Gastrocnemius medialis (tissue), 4 donors: ENCODE measurements at regions not wholly inside any gene's neighbourhood (a gene's known extent, or its start where the extent isn't known, plus 50 kb on each side); places are given as distances from the start of the nearest gene placed in this dataset.
A peak's percentile ranks its signal among the peaks of the same experiment; 100 is the strongest.
"Not testable (repeated sequence)": the region's sequence is repeated elsewhere in the genome, so short reads cannot be mapped to it uniquely, and the experiment has no call there.

ENCODE experiments used
- ATAC-seq, 2 donors: fragments of 150-250 bp; one replicate each; pipeline ENCODE4 v1.9.1; 2016
- DNase-seq, 2 donors: peaks; one replicate each; pipeline ENCODE4 v3.0.0-alpha.2; 2019
- H3K27ac ChIP-seq, 4 donors: fragments of 200-600 bp; sonication (generic); 1 replicate in 1 of 4; 2 replicates in 3 of 4; pipeline ENCODE4 v1.5.1; 2016 to 2018; ENCODE audit warnings: mild to moderate bottlenecking in 2 of 4, moderate library complexity in 1 of 4
- H3K27me3 ChIP-seq, 3 donors: fragments of 200-600 bp; sonication (generic) in 2 of 3; 1 replicate in 1 of 3; 2 replicates in 2 of 3; pipeline versions ENCODE4 v1.5.1 to v1.6.0; 2016 to 2019; ENCODE audit warnings: mild to moderate bottlenecking in 1 of 3, moderate library complexity in 1 of 3
- H3K36me3 ChIP-seq, 2 donors: fragments of 200-600 bp; sonication (generic) in 1 of 2; one replicate each; pipeline ENCODE4 v1.5.1; 2017 to 2018
- H3K4me1 ChIP-seq, 2 donors: fragments of 200-600 bp; sonication (generic) in 1 of 2; one replicate each; pipeline ENCODE4 v1.5.1; 2016 to 2017; ENCODE audit warnings: mild to moderate bottlenecking in 2 of 2
- H3K4me3 ChIP-seq, 4 donors: fragments of 200-600 bp; sonication (generic) in 3 of 4; 1 replicate in 1 of 4; 2 replicates in 3 of 4; pipeline ENCODE4 v1.5.1; 2016 to 2019; ENCODE audit warnings: mild to moderate bottlenecking in 2 of 4
- H3K9me3 ChIP-seq, 3 donors: fragments of 200-600 bp; sonication (generic) in 2 of 3; 1 replicate in 1 of 3; 2 replicates in 2 of 3; pipeline ENCODE4 v1.5.1; 2016 to 2019
- CTCF ChIP-seq, 5 experiments: fragments of 450-650 bp in 3 of 5; fragments of 200-600 bp in 2 of 5; sonication (generic) in 2 of 5; IDR thresholded peaks in 4 of 5; conservative IDR thresholded peaks in 1 of 5; 1 replicate in 4 of 5; 2 replicates in 1 of 5; pipeline ENCODE4 v1.5.1; 2016 to 2019; ENCODE audit warnings: antibody characterized with exemption in 5 of 5, mild to moderate bottlenecking in 3 of 5, moderate library complexity in 3 of 5
- POLR2A ChIP-seq, 2 donors: fragments of 450-650 bp; IDR thresholded peaks; one replicate each; pipeline ENCODE4 v1.6.1; 2017; ENCODE audit warnings: antibody characterized with exemption in 2 of 2, mild to moderate bottlenecking in 2 of 2, moderate library complexity in 2 of 2
- in situ Hi-C, 4 donors: fragments of 200-750 bp; cut with MboI; loops; one replicate each; pipeline versions ENCODE4 v1.15.0 to v1.8.0; 2017; ENCODE audit warnings: low sequenced_read_pairs in 4 of 4
- intact Hi-C: fragments of 100-400 bp; cut with DNase I; formaldehyde crosslinking; loops from one replicate; pipeline ENCODE4 v1.15.1; 2023; ENCODE audit warnings: low total_unique reads

- in situ Hi-C loops: no loop called here
- Histone ChIP-seq H3K36me3 (no peaks in the 10 kb centered on the region), H3K4me3 (no peak overlapping the region), H3K9me3 (no peaks in the 10 kb centered on the region), H3K27me3 (no peaks in the 10 kb centered on the region), H3K4me1 (no peaks in the 10 kb centered on the region), H3K27ac (no peak overlapping the region)
- intact Hi-C loops: no loop called here
- ATAC-seq (no peak), DNase-seq (no peak)
- TF ChIP-seq POLR2A (IDR thresholded peaks at IDR 0.05) (no peak), CTCF (IDR thresholded peaks at IDR 0.05 in 4 of 5, conservative IDR thresholded peaks at IDR 0.05 in 1 of 5) (no peak)
Observed at GRCh38 chr5:42252306-42252705, 170.9 kb upstream of the GHR start.

GRCh38 chr5:42259914-42260313 lies 163.3 kb upstream of the GHR start:
- ATAC-seq, H3K27me3 ChIP-seq, H3K4me3 ChIP-seq, H3K36me3 ChIP-seq, in situ Hi-C loops, DNase-seq, H3K4me1 ChIP-seq, intact Hi-C loops, H3K27ac ChIP-seq, H3K9me3 ChIP-seq: not testable (repeated sequence)

GRCh38 chr5:42267091-42267490 lies 156.1 kb upstream of the GHR start:
- DNase-seq (no peak), ATAC-seq (peak in 1 of 2 donors; percentile 33)
- Histone ChIP-seq H3K36me3 (no peaks in the 10 kb centered on the region), H3K27me3 (no peaks in the 10 kb centered on the region), H3K9me3 (no peaks in the 10 kb centered on the region), H3K27ac (no peak overlapping the region), H3K4me3 (no peak overlapping the region), H3K4me1 (no peaks in the 10 kb centered on the region)
- in situ Hi-C loops: no loop called here
- intact Hi-C loops: no loop called here
- TF ChIP-seq POLR2A (IDR thresholded peaks at IDR 0.05) (no peak), CTCF (IDR thresholded peaks at IDR 0.05 in 4 of 5, conservative IDR thresholded peaks at IDR 0.05 in 1 of 5) (no peak)

GRCh38 chr5:42268170-42268569 lies 155.1 kb upstream of the GHR start:
- H3K9me3 ChIP-seq, H3K36me3 ChIP-seq, H3K4me1 ChIP-seq, H3K27me3 ChIP-seq, H3K27ac ChIP-seq, DNase-seq, in situ Hi-C loops, ATAC-seq, intact Hi-C loops, H3K4me3 ChIP-seq: not testable (repeated sequence)

- Histone ChIP-seq H3K4me3 (no peak overlapping the region), H3K27ac (no peak overlapping the region), H3K27me3 (no peaks in the 10 kb centered on the region), H3K9me3 (no peaks in the 10 kb centered on the region), H3K4me1 (no peaks in the 10 kb centered on the region), H3K36me3 (no peaks in the 10 kb centered on the region)
- TF ChIP-seq CTCF (IDR thresholded peaks at IDR 0.05 in 4 of 5, conservative IDR thresholded peaks at IDR 0.05 in 1 of 5): no peak
- in situ Hi-C loops (no loop called here), intact Hi-C loops (no loop called here)
- DNase-seq: no peak
- ATAC-seq: no peak
Observed at GRCh38 chr5:42268630-42269029, 154.6 kb upstream of the GHR start.

- no peak for TF ChIP-seq POLR2A (IDR thresholded peaks at IDR 0.05)
- no peak for TF ChIP-seq CTCF (IDR thresholded peaks at IDR 0.05 in 4 of 5, conservative IDR thresholded peaks at IDR 0.05 in 1 of 5)
- in situ Hi-C loops: no loop called here
- intact Hi-C loops: no loop called here
- Histone ChIP-seq H3K27ac (no peak overlapping the region), H3K9me3 (no peaks in the 10 kb centered on the region), H3K4me3 (no peak overlapping the region), H3K4me1 (no peaks in the 10 kb centered on the region), H3K27me3 (no peaks in the 10 kb centered on the region), H3K36me3 (no peaks in the 10 kb centered on the region)
- DNase-seq (peak in 1 of 2 donors; percentile 14), ATAC-seq (no peak)
Observed at GRCh38 chr5:42270771-42271170, 152.5 kb upstream of the GHR start.
